GM21529 (cell line): ENCODE measurements at regions not wholly inside any gene's neighbourhood (a gene's known extent, or its start where the extent isn't known, plus 50 kb on each side); places are given as distances from the start of the nearest gene placed in this dataset.

ENCODE experiments used
- ATAC-seq: cut with Tn5 transposase; IDR thresholded peaks from one replicate; pipeline ENCODE4 v1.9.1; 2021; ENCODE audit not compliant: unreplicated experiment

DNA sequence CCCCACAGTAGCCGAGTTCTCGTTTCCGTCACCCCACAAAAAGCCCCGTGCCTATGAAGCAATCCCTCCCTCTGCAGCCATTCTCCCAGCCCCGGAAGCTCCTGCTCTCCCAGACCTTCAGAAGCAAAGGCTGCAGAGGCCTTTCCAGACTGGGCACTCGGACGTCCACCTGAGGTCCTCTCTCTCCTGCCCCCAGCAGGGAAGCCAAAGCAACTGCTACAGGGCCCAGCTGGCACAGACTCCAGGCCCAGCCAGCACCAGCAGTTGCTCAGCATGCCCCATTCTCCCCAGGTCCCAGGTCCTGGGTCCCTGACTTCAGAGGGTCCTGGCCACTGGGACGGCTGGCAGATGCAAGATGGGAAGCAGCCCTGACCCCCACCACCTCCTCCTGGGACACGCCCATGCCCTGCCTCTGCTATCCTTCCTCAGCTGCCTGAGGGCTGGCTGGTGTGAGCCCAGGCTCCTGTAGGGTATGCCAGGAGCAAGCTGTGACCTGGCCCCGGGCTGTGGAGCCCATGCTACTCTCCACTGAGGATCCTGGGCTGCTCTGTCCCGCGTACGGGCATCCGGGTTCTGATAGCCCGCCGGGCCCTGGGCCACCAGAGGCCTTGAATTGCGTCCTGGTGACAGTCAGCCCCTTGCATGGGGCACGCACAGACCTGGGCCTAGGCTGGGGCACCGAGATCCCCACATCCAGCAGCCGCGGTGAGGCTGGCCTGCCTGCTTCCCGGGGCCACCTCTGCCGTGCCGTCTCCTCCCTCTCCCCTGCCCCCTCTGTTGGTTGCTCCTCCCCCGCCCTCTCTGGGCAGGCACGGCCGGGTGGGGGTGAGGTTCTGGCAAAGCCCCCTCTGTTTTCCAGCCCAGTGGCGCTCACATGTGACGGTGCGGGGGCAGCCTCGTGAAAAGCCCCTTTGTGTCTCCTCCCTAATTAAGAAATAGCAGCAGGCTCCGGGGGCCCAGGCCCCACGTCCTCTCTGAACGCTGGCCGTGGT, 1310.3 kb downstream of the BRD1 start:
- no peak for ATAC-seq

DNA sequence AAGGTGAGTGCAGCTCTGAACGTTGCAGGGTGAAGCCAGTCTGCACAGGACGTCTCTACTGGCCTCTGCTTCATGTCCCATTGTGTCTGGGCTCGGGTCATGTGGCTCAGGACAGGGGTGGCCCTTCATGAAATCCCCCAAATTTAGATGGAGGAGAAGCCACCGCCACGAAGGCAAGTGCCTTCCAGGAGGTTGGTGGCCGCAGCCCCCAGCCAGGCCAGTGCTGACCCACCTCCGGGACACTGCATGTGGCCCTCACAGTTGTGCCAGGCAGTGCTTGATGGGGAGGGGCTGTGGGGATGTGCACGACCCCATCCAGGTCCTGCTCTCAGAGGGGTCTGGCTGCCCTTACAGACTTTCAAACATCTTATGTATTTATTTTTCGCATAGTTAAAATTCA, 1311.1 kb downstream of the BRD1 start:
- no peak for ATAC-seq

DNA sequence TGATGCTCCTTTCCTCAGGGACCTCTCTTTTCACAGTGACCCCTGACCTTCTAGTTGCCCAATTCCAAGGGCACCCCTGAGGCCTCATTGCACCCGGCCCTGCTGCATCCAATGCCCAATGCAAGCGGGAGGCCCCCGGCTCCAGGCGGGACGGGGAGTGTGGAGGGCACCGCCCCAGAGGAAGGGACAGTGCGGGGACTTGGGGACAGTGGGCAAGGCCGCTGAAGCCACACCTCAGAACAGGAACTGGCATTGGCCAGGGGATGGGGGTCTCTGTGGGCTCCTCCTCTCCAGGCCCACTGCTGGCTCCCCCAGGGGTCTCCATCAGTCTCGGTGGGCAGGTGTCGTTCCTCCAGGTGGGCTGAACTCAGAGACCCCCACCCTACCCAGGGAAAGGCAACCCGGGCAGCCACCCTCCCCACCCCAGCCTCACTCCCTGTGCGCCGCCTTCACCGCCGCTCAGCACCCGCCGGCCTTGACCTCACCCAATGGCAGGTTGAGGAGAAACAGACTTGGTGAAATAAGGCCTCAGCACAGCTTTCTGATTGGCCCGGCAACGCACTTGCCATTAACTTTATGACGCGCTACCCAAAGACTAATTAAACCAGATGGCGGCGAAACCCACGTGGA, 1312.0 kb downstream of the BRD1 start:
- no peak for ATAC-seq

DNA sequence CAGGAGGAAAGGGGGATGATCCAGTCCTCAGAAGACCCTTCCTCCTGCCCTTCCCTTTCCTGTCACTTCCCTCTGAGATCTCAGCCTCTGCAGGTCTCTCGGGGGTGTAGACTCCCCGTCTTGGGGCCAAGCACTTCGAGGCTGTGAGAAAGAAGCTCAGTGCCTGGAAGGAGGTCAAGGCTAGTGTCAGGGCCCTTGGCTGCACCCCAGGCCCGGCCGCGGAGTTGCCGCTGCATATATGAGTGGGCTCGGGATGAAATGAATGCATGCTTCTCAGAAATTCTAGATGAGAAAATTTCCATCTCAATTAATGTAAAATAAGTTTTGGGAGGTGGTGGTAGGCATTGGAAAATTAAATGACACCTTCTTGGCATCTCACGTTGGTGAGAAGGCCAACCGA, 1313.7 kb downstream of the BRD1 start:
- ATAC-seq = no peak

DNA sequence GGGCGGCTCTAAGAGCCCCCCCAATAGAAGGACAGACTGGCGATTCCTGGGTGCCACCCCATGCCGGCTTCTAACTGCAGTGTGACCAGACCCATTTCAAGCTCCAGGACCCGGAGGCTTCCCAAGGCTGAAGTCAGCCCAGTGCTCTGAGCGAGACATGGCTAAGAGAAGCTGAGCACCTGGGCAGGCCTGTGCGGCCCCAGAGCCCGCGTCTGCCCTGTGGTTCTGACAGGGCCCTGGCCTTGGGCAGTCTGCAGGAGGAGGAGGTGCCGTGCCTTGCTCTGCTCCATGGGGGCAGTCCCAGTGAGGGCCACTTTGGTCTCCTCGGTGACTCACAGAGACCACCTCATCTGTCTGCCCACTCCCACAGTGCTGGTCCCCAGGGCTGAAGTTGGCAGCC, 1314.2 kb downstream of the BRD1 start:
- no peak for ATAC-seq

DNA sequence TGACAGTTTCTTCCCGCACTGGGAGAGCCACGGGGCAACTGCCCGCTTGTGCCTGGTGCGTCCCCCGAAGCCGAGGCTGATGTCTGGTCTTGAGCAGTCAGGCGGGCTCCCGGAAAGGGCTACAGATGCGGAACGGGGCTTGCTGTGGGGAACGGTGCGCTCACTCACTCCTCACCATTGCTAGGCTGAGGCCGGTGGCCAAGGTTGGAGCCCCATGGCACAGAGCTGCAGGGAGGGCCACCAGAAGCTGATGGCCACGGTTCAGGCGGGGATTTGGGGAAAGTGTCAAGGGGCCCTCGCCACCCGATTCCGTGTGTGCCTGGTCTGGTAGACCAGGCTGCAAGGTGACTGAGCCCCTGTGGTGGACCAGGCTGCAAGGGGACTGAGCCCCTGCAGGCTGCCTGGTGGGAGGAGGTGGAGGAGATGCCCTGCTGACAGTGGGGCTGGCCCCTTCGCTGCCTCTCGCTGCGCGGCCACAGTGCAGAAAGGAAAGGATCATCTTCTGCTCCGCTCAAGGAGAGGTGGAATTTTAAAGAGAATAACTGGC, 1315.8 kb downstream of the BRD1 start:
- no peak for ATAC-seq

DNA sequence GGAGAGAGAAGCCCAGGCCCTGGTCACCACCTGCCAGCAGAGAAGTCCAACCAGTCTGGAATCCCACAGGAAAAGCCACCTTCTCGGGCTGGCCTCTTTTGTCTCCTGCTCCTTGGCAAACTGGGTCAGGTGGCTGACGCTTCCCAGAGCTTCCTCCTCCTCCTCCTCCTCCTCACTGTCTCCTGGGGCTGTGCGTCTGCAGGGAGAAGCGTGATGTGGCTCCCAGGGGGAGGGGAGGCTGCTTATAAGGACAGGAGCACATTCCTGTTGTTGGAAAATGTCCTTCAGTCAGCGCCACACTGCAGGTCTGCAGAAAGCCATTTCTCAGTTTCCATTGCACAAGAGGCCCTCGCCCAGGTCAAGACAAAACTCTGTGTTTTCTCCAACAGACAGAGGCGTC, 1316.5 kb downstream of the BRD1 start:
- no peak for ATAC-seq

DNA sequence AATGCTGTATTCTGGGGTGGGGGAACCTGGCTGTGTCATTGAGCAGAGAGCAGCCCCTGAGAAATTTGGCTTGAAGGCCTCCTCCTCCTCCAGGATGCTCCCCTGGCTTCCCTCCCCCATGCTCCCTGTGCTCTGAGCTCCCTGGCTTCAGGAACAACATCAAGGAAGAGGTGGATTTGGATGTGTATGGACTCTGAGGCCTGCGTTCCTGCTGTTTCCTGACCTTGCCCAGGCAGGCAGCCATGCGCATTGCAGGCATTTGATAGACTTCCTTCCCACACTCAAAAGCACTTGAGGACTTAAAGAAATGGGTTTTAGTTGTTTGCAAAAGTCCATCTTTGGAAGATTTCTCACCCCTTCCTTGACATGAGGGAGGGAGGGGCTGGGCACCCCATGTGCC, 1317.1 kb downstream of the BRD1 start:
- no peak for ATAC-seq

DNA sequence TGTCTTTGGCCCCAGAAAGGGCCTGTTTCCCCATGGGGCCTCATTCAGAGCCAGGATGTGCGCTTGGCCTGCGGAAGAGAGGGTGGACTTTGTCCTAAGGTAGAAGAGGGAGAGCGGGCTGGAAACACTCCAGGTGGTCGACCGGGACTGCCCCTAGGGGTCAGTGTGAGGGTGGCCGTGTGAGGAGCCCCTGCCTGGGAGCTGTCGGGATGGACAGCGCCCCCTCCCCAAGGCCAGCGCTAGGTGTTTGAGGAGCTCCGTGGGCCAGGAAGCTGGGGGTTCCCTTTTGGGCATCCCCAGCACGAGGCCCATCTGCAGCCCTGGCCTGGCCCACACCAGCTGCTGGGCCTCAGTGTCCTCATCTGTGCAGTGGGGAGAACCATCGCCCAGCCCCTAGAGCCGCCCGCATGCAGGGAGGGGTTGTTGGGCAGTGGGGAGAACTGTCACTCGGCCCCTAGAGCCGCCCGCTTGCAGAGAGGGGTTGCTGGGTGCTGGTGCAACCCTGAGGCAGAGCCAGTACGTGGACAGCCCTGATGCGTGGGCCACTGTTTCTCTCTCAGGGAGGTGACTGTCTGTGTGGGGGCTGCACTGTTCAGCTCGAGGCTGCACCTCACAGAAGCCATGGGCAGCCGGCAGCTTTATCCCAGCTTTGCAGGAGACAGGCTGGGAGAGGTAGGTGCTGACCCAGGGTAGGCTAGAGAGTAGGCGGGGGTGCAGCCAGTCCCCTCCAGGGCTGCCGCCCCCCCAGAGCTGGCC, 1319.9 kb downstream of the BRD1 start:
- ATAC-seq = no peak

DNA sequence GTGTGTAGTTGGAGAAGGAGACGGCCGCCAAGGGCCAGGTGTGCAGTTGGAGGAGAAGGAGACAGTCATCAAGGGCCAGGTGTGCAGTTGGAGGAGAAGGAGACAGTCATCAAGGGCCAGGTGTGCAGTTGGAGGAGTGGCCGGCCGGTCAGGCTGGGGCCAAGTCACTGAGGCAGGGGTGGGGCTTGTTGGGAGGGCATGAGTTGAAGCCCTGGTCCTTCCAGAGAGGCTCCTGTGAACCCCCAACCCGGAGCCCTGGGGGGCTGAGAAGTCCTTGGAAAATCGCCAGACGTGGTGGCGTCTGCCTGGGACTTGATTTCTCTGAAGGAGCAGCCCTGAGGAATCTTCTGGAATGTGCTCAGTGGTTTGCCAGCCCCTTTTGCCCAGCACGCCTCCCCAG, 1320.5 kb downstream of the BRD1 start:
- ATAC-seq = no peak

DNA sequence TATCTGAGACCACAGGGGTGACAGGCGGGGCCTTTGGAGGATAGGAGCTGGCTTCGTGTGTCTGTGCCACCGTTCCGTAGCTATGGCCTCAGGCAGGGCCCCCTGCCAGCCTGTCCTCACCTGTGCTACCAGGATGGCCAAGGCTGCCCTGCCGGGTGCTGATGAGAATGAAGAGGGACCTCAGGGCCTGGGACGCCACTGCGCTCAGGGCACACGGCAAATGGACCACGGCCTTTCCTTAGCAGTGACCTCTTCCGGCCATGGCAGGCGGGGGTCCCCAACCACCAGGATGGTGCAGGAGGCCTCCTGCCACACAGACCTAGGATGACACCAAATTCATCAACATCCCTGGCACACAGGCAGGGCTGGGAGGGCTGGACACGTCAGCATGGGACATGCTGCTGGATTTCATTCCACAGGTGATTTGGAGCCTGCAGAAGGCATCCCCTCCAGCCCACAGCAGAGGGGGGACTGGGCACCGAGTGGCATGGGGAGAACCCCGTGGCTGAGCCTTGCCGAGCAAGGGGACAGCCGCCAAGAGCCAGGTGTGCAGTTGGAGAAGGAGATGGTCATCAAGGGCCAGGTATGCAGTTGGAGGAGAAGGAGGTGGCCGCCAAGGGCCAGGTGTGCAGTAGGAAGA, 1321.0 kb downstream of the BRD1 start:
- ATAC-seq = no peak

DNA sequence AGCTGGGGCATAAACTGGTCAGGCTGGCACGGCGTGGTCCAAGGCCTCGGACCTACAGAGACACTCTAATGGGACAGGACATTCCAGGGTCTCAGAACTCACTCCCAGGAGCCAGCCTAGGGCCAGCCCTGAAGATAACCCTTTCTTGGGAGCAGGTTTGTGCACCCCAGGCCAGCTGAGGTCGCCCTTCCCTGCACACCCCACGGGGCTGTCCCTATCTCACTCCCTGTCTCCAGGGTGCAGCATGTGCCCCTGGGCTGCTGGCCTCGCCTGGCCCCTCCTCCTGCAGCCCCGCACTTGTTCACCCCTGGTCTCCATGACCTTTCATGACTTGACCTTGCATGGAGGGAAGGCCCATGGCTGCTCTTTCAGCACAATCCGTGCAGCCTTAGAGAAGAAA, 1321.8 kb downstream of the BRD1 start:
- ATAC-seq = no peak

DNA sequence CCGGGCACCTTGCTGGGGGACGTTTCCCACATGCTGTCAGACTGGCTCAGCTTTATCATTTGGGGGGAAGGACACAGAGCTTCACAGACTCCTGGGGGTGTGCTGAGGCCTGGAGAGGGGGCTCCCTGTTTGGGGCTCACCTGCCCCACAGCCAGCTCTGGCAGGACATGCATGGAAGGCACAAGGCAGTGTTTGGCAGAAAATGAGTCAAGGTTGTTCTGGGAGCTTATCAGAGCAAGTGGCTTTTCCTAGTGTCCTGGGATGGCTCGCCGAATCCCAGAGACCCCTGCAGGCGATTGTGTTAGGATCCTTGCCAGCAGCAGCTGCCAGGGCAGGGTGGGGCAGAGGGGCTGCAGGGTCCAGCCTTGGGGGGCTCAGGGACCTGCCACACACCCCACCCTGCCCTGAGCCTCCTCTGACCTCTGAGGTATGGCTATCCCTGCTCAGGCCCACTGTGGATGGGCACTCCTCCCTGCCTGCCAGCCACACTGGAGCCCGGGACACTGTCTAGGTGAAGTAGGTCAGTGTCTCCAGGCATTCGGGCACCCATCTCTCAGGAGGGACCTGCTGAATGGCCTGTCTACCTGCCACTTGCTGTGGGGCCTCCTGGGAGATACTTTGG, 1323.0 kb downstream of the BRD1 start:
- no peak for ATAC-seq

DNA sequence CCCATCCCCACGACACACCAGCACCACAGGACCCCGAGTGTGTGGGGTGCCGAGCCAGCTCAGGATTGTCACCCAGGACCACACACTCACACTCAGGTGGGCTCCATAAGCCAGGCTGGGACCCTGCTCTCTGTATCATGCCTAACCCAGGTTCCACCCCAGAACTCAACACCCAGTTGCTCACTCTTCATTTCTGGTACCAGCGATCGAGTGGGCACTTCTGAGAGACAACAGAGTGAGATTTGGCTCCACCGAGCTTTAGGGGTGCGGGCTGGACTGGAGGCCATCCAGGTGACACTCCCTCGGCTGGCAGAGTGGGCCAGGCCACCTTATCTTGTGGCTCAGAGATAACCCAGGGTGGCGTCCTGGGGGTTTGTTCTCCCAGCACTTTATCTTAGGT, 1323.8 kb downstream of the BRD1 start:
- ATAC-seq = no peak

DNA sequence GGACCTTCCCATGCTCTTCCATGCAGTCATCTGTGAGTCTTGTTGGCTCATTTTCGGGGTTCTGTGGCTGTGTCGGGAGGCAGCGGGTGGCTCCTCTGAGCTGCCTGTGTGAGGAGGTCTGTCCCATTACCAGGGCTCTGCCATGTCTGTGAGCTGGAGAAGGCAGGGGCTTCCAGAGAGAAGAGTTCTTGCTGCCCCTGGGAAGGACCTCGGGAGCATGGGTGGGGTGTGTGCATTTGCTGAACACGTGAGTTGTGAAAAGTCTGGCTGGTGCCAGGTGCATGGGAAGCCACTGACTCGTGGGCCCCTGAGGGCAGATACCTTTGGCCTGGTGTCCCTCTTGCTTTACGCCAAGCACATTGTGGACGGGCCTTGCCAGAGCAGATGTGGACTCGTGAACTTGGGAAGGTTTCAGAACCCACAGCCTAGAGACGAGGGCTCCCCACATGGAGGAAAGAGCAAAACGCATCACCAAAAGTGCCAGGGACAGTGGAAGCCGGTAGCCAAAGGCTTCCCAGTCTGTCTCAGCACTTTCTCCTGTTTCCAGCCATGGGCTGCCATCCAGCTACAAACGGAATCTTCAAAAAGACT, 1324.5 kb downstream of the BRD1 start:
- ATAC-seq = no peak

DNA sequence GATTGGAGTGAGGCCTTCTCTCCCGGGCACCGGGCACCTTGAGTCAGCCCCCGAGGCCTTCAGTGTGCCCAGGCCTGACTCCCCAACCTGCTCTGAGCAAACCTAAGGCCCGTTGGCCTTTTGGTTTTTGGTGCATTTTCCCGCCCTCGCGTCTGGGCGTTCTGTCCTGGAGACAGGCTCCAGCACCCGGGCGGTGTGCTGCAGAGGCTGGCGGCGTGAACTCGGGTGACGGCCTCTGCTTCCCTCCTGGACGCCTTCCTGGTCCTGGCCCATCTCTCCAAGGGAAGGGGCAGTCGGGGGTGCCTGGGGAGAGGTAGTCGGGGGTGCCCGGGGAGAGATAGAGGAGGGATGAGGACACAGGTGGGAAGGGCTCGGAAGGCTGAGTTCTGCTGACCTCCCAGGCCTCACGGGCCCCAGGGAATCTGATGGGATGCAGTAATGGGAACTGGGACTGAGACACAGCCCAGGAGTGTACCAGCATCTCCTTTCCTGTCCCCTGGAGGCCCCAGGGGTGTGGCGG, 1326.4 kb downstream of the BRD1 start:
- no peak for ATAC-seq

DNA sequence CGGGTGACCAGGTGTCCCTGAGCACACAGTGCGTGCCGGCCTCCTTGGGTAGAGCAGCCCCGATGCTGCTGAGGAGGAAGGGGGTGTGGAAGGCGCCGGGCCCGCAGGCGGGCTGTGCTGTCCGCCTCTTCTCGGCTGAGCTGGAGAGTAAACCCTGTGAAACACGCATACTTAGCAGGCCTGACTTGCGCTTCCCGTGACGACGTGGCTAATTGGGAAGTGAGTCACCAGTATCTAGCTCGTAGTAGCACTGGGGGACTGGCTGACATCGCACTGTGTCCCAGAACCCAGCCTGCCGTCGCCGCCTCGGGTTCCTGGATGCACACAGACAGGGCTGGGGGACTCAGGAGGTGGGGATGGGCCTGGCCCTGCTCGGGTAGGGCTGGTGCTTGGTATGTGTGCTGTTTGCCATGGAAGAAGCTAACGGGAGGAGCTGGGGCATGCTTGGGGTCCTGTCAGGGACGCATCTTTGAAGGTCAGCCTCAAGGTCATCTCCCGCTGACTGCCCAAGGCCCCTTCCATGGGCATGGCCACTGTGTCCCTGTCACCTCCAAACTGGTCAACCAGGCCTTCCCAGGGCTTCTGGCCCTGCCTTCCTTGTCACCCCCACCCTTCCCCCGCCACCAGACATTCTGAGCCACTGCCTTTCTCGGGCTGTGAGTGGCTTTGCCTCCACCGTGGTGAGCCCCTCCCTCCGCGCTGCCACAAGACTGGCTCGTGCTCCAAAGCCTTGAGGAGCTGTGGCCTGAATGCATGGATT, 1327.0 kb downstream of the BRD1 start:
- ATAC-seq = no peak

DNA sequence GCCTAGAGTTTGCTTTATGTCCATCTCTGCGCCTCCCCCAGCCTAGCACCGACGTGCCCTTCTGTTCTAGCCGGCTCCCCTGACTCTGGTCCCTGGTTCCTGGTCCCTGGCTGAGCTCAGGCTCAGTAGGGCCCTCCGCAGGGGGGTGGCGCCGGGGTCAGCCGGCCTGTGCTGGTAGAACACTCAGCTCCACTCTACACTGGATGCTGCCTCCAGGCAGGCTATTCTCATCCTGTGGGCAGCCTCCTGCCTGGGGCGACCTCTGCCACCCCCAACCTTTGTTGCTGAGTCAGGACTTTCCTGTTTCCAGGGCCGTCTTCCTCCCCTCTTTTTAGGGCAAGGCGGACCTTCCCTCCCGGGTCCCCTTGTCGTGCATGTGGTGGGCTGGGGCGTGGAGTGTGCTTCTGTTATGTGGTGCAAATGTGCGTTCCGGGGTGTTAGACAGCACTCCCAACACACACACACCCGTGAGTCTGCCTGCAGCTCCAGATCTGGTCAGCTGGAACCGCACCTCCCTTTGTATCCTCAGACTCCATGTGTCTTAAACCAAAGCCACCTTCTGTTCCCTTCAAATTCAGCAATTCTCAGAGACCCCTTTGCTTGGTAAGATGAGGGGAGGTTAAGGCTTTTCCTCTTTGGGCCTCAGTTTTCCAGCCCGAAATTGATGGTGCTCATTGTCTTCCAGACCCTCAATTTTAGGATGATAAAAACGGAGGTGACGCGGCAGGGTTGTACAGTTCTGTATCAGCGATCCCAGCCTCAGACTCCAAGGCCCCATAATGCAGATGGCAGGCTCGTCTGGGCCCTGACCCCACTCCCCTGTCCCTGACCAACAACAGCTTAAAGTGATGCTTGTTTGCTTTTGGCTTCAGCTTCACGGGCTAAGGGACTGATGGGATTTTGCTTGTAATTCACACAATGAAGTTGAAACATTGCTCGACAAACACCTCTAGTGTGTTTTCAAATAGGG, 1327.9 kb downstream of the BRD1 start:
- no peak for ATAC-seq
